Right lobe of liver (tissue), 4 donors: ENCODE measurements at regions not wholly inside any gene's neighbourhood (a gene's known extent, or its start where the extent isn't known, plus 50 kb on each side); places are given as distances from the start of the nearest gene placed in this dataset.

ENCODE experiments used
- CTCF ChIP-seq, 4 donors: fragments of 200-600 bp in 3 of 4; fragments of 450-650 bp in 1 of 4; IDR thresholded peaks; one replicate each; pipeline versions ENCODE4 v1.5.1 to v1.8.0; 2016 to 2022; ENCODE audit warnings: antibody characterized with exemption in 4 of 4, mild to moderate bottlenecking in 2 of 4
- POLR2A ChIP-seq: fragments of 450-650 bp; IDR thresholded peaks from one replicate; pipeline ENCODE4 v1.6.1; 2017; ENCODE audit warnings: antibody characterized with exemption, mild to moderate bottlenecking
- donor health status: DM: no; HTN: no; CAD: no.
- donor health status: DM: no; HTN: no; CAD: no.
- donor health status: DM: no; HTN: yes; CAD: no.

- TF ChIP-seq CTCF (IDR thresholded peaks at IDR 0.05) = no peak
- no peak for TF ChIP-seq POLR2A
Measured at GRCh38 chr18:52219102-52219501, 120.9 kb upstream of the DCC start.
